ENCODE measurements at regions not wholly inside any gene's neighbourhood (a gene's known extent, or its start where the extent isn't known, plus 50 kb on each side); places are given as distances from the start of the nearest gene placed in this dataset.

GRCh38 chr10:56537984-56538383 lies 176.9 kb upstream of the ZWINT start:
- SMC1A ChIA-PET (ENCODE audit: uncharacterized antibody, unreplicated experiment): no interaction called here
- H3K79me2 ChIP-seq (ENCODE audit: control insufficient read depth, insufficient read depth, low read length): no peaks in the 10 kb centered on the region
- CTCF ChIA-PET: no interaction called here
- in situ Hi-C loops (cut with MboI) (no loop called here), intact Hi-C loops (cut with micrococcal nuclease; ENCODE audit: unreplicated experiment) (no loop called here)
- no peak overlapping the region for H3K27ac ChIP-seq (ENCODE audit: control insufficient read depth, insufficient read depth)
- FAIRE-seq: no peak
- 43% methylated on average over 4 of the region's 4 CpGs for WGBS (ENCODE audit: insufficient coverage, insufficient replicate concordance, low lambda C conversion rate, missing lambda C conversion rate)
- RAD21 ChIA-PET (ENCODE audit: unreplicated experiment): no interaction called here
- DNase-seq (ENCODE audit: low read depth, low spot score): no peak
- no TSS peak for BruUV-seq (replicated peaks)
- no peak overlapping the region for H3K4me2 ChIP-seq (ENCODE audit: control insufficient read depth, insufficient read depth)
- H3K4me1 ChIP-seq (ENCODE audit: control insufficient read depth, insufficient read depth, low read length): no peaks in the 10 kb centered on the region
- POLR2A ChIA-PET: no interaction called here
- ATAC-seq: peak; percentile 29; the same call in 2 of the 3 replicates
- H3K9me3 ChIP-seq (replicated peaks; ENCODE audit: control insufficient read depth, insufficient read depth, low read length): no peaks in the 10 kb centered on the region
- TF ChIP-seq SIN3A (IDR thresholded peaks at IDR 0.05; ENCODE audit: low read depth, low read length): no peak
- no peak for TF ChIP-seq RB1 (IDR thresholded peaks at IDR 0.05; ENCODE audit: borderline replicate concordance)
- TF ChIP-seq NFYA (IDR thresholded peaks at IDR 0.05; ENCODE audit: borderline replicate concordance, low read depth, low read length): no peak
- TF ChIP-seq ZNF207 (IDR thresholded peaks at IDR 0.05; ENCODE audit: borderline replicate concordance): no peak
- no peak for TF ChIP-seq NFIC (IDR thresholded peaks at IDR 0.05; ENCODE audit: low read depth, low read length)
- TF ChIP-seq TCF12 (IDR thresholded peaks at IDR 0.05; ENCODE audit: low read depth, low read length): no peak
- TF ChIP-seq SMARCA5 (IDR thresholded peaks at IDR 0.05): no peak
- TF ChIP-seq IKZF1 (conservative IDR thresholded peaks at IDR 0.05): no peak
- TF ChIP-seq WRNIP1 (IDR thresholded peaks at IDR 0.05; ENCODE audit: borderline replicate concordance, low read depth, low read length): no peak
- no peak for TF ChIP-seq FOXK2 (IDR thresholded peaks at IDR 0.05)
- no peak for TF ChIP-seq ZNF384 (IDR thresholded peaks at IDR 0.05; ENCODE audit: borderline replicate concordance, low read depth, low read length)
- TF ChIP-seq ASH2L (IDR thresholded peaks at IDR 0.05; ENCODE audit: borderline replicate concordance, low read depth): no peak
- TF ChIP-seq, protein P1, sequence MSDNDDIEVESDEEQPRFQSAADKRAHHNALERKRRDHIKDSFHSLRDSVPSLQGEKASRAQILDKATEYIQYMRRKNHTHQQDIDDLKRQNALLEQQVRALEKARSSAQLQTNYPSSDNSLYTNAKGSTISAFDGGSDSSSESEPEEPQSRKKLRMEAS (IDR thresholded peaks at IDR 0.05; ENCODE audit: low read depth, low read length): no peak
- H3K4me3 ChIP-seq: no peak overlapping the region
- H3K36me3 ChIP-seq (ENCODE audit: control insufficient read depth in 2 of 2, insufficient read depth in 2 of 2, low read length in 1 of 2): no peaks in the 10 kb centered on the region
- H3K27me3 ChIP-seq (replicated peaks in 1 of 2; ENCODE audit: control insufficient read depth in 2 of 2, insufficient read depth in 2 of 2, low read length in 1 of 2): no peaks in the 10 kb centered on the region
- no peaks in the 10 kb centered on the region for H4K20me1 ChIP-seq (ENCODE audit: control insufficient read depth, insufficient read depth)
- H3K9ac ChIP-seq (ENCODE audit: control insufficient read depth, insufficient read depth, low read length): no peak overlapping the region
- no peak overlapping the region for H2AFZ ChIP-seq (ENCODE audit: control insufficient read depth, low read depth, low read length)

All from GM12878 (cell line).